ENCODE measurements at regions not wholly inside any gene's neighbourhood (a gene's known extent, or its start where the extent isn't known, plus 50 kb on each side); places are given as distances from the start of the nearest gene placed in this dataset.
"Not testable (repeated sequence)": the region's sequence is repeated elsewhere in the genome, so short reads cannot be mapped to it uniquely, and the experiment has no call there.

- no peaks in the 10 kb centered on the region for H3K27me3 ChIP-seq (ENCODE audit: insufficient read depth, low read length)
- no peak overlapping the region for H3K27ac ChIP-seq (ENCODE audit: low read depth, low read length)
- no peaks in the 10 kb centered on the region for H3K4me1 ChIP-seq (ENCODE audit: insufficient read depth, low read length)
- no peak overlapping the region for H3K9ac ChIP-seq (ENCODE audit: low read depth, low read length)
- no peaks in the 10 kb centered on the region for H3K9me3 ChIP-seq (ENCODE audit: insufficient read depth, low read depth, low read length)
- H3K4me3 ChIP-seq (ENCODE audit: low read length), result no peak overlapping the region
- no peaks in the 10 kb centered on the region for H3K36me3 ChIP-seq (ENCODE audit: insufficient read depth, low read length)
These were observed 287.6 kb downstream of the PAPSS1 start for GRCh38 chr4:107432451-107432850.

- no peaks in the 10 kb centered on the region for H3K9me3 ChIP-seq (ENCODE audit: insufficient read depth, low read depth, low read length)
- 87% methylated on average over 2 of the region's 2 CpGs for WGBS
- H3K27me3 ChIP-seq (ENCODE audit: insufficient read depth, low read length), result no peaks in the 10 kb centered on the region
- H3K4me1 ChIP-seq (ENCODE audit: insufficient read depth, low read length), result no peaks in the 10 kb centered on the region
- no peaks in the 10 kb centered on the region for H3K36me3 ChIP-seq (ENCODE audit: insufficient read depth, low read length)
- H3K27ac ChIP-seq (ENCODE audit: low read depth, low read length), result no peak overlapping the region
- H3K4me3 ChIP-seq (ENCODE audit: low read length), result no peak overlapping the region
- no peak overlapping the region for H3K9ac ChIP-seq (ENCODE audit: low read depth, low read length)
These were observed 296.2 kb downstream of the PAPSS1 start for GRCh38 chr4:107423677-107424405.

- H3K27me3 ChIP-seq (ENCODE audit: insufficient read depth, low read length); H3K4me3 ChIP-seq (ENCODE audit: low read length); H3K9ac ChIP-seq (ENCODE audit: low read depth, low read length); H3K9me3 ChIP-seq (ENCODE audit: insufficient read depth, low read depth, low read length); H3K27ac ChIP-seq (ENCODE audit: low read depth, low read length); H3K36me3 ChIP-seq (ENCODE audit: insufficient read depth, low read length); H3K4me1 ChIP-seq (ENCODE audit: insufficient read depth, low read length): not testable (repeated sequence)
- WGBS, result 94% methylated on average over 2 of the region's 2 CpGs
These were observed 300.5 kb downstream of the PAPSS1 start for GRCh38 chr4:107419536-107419935.

DNA sequence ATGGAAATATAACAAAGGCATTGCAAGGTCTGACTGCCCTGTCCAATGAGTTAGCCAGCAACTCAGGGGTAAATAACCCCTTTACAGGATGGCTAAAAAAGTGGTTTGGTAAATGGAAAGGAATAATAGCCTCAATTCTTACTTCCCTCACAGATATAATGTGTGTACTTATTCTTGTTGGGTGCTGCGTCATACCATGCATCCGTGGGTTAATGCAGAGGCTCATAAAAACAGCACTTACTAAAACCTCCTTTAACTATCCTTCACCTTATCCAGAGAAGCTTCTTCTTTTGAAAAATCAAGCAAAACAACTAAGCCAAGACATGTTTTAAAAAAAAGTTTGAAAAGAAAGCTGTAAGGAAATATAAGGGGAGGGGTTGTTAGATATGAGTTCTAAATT is 301.0 kb downstream of the PAPSS1 start:
- Histone ChIP-seq H3K4me1 (ENCODE audit: insufficient read depth, low read length) (peaks cover 5% of the 10 kb centered on the region; the same call in 1 of the 2 replicates), H3K27ac (ENCODE audit: low read depth, low read length) (no peak overlapping the region), H3K9me3 (ENCODE audit: insufficient read depth, low read depth, low read length) (no peaks in the 10 kb centered on the region), H3K36me3 (ENCODE audit: insufficient read depth, low read length) (no peaks in the 10 kb centered on the region), H3K27me3 (ENCODE audit: insufficient read depth, low read length) (no peaks in the 10 kb centered on the region), H3K4me3 (ENCODE audit: low read length) (no peak overlapping the region), H3K9ac (ENCODE audit: low read depth, low read length) (no peak overlapping the region)
- 88% methylated on average over 1 of the region's 2 CpGs for WGBS

- H3K27ac ChIP-seq (ENCODE audit: low read depth, low read length); H3K4me3 ChIP-seq (ENCODE audit: low read length); H3K27me3 ChIP-seq (ENCODE audit: insufficient read depth, low read length); H3K9ac ChIP-seq (ENCODE audit: low read depth, low read length); H3K4me1 ChIP-seq (ENCODE audit: insufficient read depth, low read length); H3K36me3 ChIP-seq (ENCODE audit: insufficient read depth, low read length); H3K9me3 ChIP-seq (ENCODE audit: insufficient read depth, low read depth, low read length): not testable (repeated sequence)
- 96% methylated on average over 3 of the region's 5 CpGs for WGBS
These were observed 304.5 kb downstream of the PAPSS1 start for GRCh38 chr4:107415490-107415889.

DNA sequence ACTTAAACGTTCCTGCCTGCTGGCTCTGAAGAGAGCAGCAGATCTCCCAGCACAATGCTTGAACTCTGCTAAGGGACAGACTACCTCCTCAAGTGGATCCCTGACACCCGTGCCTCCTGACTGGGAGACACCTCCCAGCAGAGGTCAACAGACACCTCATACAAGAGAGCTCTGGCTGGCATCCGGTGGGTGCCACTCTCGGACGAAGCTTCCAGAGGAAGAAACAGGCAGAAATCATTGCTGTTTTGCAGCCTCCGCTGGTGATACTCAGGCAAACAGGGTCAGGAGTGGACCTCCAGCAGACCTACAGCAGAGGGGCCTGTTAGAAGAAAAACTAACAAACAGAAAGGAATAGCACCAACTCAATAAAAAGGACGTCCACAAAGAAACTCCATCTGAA is 310.2 kb downstream of the PAPSS1 start:
- not testable (repeated sequence) for H3K27ac ChIP-seq (ENCODE audit: low read depth, low read length); H3K4me1 ChIP-seq (ENCODE audit: insufficient read depth, low read length); H3K36me3 ChIP-seq (ENCODE audit: insufficient read depth, low read length); H3K9me3 ChIP-seq (ENCODE audit: insufficient read depth, low read depth, low read length); H3K27me3 ChIP-seq (ENCODE audit: insufficient read depth, low read length); H3K9ac ChIP-seq (ENCODE audit: low read depth, low read length); H3K4me3 ChIP-seq (ENCODE audit: low read length)
- WGBS, result 96% methylated on average over 7 of the region's 7 CpGs

GRCh38 chr4:107408968-107409367 is 311.1 kb downstream of the PAPSS1 start:
- 51% methylated on average over 2 of the region's 2 CpGs for WGBS
- Histone ChIP-seq H3K36me3 (ENCODE audit: insufficient read depth, low read length) (no peaks in the 10 kb centered on the region), H3K27me3 (ENCODE audit: insufficient read depth, low read length) (no peaks in the 10 kb centered on the region), H3K4me1 (ENCODE audit: insufficient read depth, low read length) (no peaks in the 10 kb centered on the region), H3K27ac (ENCODE audit: low read depth, low read length) (no peak overlapping the region), H3K4me3 (ENCODE audit: low read length) (no peak overlapping the region), H3K9ac (ENCODE audit: low read depth, low read length) (no peak overlapping the region), H3K9me3 (ENCODE audit: insufficient read depth, low read depth, low read length) (peaks cover 4% of the 10 kb centered on the region)

- H3K27me3 ChIP-seq (ENCODE audit: insufficient read depth, low read length), result no peaks in the 10 kb centered on the region
- no peak overlapping the region for H3K9ac ChIP-seq (ENCODE audit: low read depth, low read length)
- no peak overlapping the region for H3K27ac ChIP-seq (ENCODE audit: low read depth, low read length)
- H3K9me3 ChIP-seq (ENCODE audit: insufficient read depth, low read depth, low read length), result no peaks in the 10 kb centered on the region
- no peaks in the 10 kb centered on the region for H3K4me1 ChIP-seq (ENCODE audit: insufficient read depth, low read length)
- H3K36me3 ChIP-seq (ENCODE audit: insufficient read depth, low read length), result no peaks in the 10 kb centered on the region
- no peak overlapping the region for H3K4me3 ChIP-seq (ENCODE audit: low read length)
- 92% methylated on average over 6 of the region's 6 CpGs for WGBS
These were observed 315.3 kb downstream of the PAPSS1 start for GRCh38 chr4:107404591-107405300.

DNA sequence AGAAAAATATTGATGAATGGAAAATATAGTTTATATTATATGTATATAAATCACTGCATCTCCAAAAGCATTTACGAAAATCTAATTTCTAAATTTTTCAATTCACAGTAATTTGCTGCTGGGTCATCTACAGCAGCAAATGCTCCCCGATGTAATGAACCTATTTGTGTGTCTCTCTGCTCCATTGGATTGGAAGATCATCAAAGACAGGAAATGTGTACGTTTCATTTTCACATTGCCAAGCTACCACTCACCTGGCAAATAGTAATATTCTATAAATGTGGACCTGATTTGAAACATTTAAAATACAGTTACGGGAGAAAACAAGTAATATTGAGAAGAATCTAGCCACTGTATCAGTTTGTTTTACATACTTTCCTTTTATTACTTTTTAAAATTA is 317.7 kb downstream of the PAPSS1 start:
- WGBS, result 99% methylated on average over 3 of the region's 4 CpGs
- Histone ChIP-seq H3K27ac (ENCODE audit: low read depth, low read length) (no peak overlapping the region), H3K4me3 (ENCODE audit: low read length) (no peak overlapping the region), H3K4me1 (ENCODE audit: insufficient read depth, low read length) (no peaks in the 10 kb centered on the region), H3K27me3 (ENCODE audit: insufficient read depth, low read length) (no peaks in the 10 kb centered on the region), H3K9ac (ENCODE audit: low read depth, low read length) (no peak overlapping the region), H3K36me3 (ENCODE audit: insufficient read depth, low read length) (no peaks in the 10 kb centered on the region), H3K9me3 (ENCODE audit: insufficient read depth, low read depth, low read length) (no peaks in the 10 kb centered on the region)

DNA sequence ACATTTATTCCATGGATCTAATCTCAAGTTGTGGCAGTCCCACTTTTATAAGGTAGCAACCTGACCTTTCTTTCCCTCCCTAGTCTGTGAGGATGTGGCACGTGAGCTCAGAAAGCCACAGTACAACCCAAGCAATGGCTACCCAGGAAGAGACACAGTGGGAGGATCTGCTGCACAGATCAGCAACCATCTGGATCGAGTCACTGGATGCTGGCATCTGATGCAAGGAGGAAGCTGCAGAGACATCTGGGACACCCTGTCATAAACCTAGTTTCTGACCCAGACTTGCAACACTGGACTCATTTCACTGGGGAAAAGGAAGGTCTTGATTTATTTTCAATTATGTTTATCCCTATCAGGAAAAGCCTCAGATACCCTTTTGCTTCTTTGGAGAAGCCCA is 327.1 kb downstream of the PAPSS1 start:
- H3K4me1 ChIP-seq (ENCODE audit: insufficient read depth, low read length), result no peaks in the 10 kb centered on the region; the same call in 1 of the 2 replicates
- no peak overlapping the region for H3K9ac ChIP-seq (ENCODE audit: low read depth, low read length)
- H3K4me3 ChIP-seq (ENCODE audit: low read length), result no peak overlapping the region
- H3K27ac ChIP-seq (ENCODE audit: low read depth, low read length), result no peak overlapping the region
- H3K36me3 ChIP-seq (ENCODE audit: insufficient read depth, low read length), result no peaks in the 10 kb centered on the region
- no peaks in the 10 kb centered on the region for H3K9me3 ChIP-seq (ENCODE audit: insufficient read depth, low read depth, low read length)
- no peaks in the 10 kb centered on the region for H3K27me3 ChIP-seq (ENCODE audit: insufficient read depth, low read length)
- 90% methylated on average over 2 of the region's 2 CpGs for WGBS

DNA sequence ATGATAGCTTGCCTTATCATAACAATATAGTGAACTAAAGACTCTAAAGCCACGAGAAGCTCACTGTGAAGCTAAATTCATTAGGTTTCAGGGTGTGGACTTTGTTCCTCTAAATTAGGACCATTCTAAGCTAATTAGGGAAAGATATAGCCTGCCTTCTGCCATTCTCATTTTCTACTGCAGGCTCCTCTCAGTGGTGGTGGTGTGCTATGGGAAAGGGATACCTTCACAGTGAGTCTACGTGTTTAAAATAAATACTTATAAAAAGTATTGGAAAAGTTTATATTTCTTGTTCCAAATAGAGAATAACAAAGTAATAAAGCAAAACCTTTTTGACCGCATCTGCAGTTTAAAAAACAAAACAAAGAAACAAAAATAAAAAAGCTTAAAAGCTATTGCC is 327.7 kb downstream of the PAPSS1 start:
- Histone ChIP-seq H3K27me3 (ENCODE audit: insufficient read depth, low read length) (no peaks in the 10 kb centered on the region), H3K4me1 (ENCODE audit: insufficient read depth, low read length) (no peaks in the 10 kb centered on the region; the same call in 1 of the 2 replicates), H3K4me3 (ENCODE audit: low read length) (no peak overlapping the region), H3K27ac (ENCODE audit: low read depth, low read length) (no peak overlapping the region), H3K36me3 (ENCODE audit: insufficient read depth, low read length) (no peaks in the 10 kb centered on the region), H3K9ac (ENCODE audit: low read depth, low read length) (no peak overlapping the region), H3K9me3 (ENCODE audit: insufficient read depth, low read depth, low read length) (no peaks in the 10 kb centered on the region)
- 95% methylated on average over 2 of the region's 3 CpGs for WGBS
